ENCODE measurements at regions not wholly inside any gene's neighbourhood (a gene's known extent, or its start where the extent isn't known, plus 50 kb on each side); places are given as distances from the start of the nearest gene placed in this dataset.

- TF ChIP-seq CTCF (IDR thresholded peaks at IDR 0.05; ENCODE audit: low read depth, low read length, missing control alignments): no peak
- no peak for DNase-seq (ENCODE audit: low read depth)
These were observed 609.2 kb downstream of the SPOCK3 start for GRCh38 chr4:166625018-166625637.

GRCh38 chr4:166628454-166628853, 605.8 kb downstream of the SPOCK3 start:
- DNase-seq (ENCODE audit: low read depth): no peak
- in situ Hi-C loops (cut with HindIII; ENCODE audit: low sequenced_read_pairs): no loop called here
- no peak overlapping the region for H3K4me3 ChIP-seq (ENCODE audit: low read depth, low read length)
- TF ChIP-seq CTCF (IDR thresholded peaks at IDR 0.05; ENCODE audit: low read depth, low read length, missing control alignments): no peak

More at GRCh38 chr4:166625018-166625637, 609.2 kb downstream of the SPOCK3 start:
- H3K4me3 ChIP-seq (ENCODE audit: low read depth, low read length): no peak overlapping the region
- in situ Hi-C loops (cut with HindIII; ENCODE audit: low sequenced_read_pairs): no loop called here

- no peak overlapping the region for H3K4me3 ChIP-seq (ENCODE audit: low read depth, low read length)
- DNase-seq (ENCODE audit: low read depth): no peak
- no peak for TF ChIP-seq CTCF (IDR thresholded peaks at IDR 0.05; ENCODE audit: low read depth, low read length, missing control alignments)
- in situ Hi-C loops (cut with HindIII; ENCODE audit: low sequenced_read_pairs): no loop called here
These were observed 598.9 kb downstream of the SPOCK3 start for GRCh38 chr4:166635367-166635766.

GRCh38 chr4:166637816-166638215, 596.5 kb downstream of the SPOCK3 start:
- in situ Hi-C loops (cut with HindIII; ENCODE audit: low sequenced_read_pairs): no loop called here
- DNase-seq (ENCODE audit: low read depth): no peak
- TF ChIP-seq CTCF (IDR thresholded peaks at IDR 0.05; ENCODE audit: low read depth, low read length, missing control alignments): no peak
- no peak overlapping the region for H3K4me3 ChIP-seq (ENCODE audit: low read depth, low read length)

- no peak overlapping the region for H3K4me3 ChIP-seq (ENCODE audit: low read depth, low read length)
- TF ChIP-seq CTCF (IDR thresholded peaks at IDR 0.05; ENCODE audit: low read depth, low read length, missing control alignments): no peak
- DNase-seq (ENCODE audit: low read depth): no peak
- in situ Hi-C loops (cut with HindIII; ENCODE audit: low sequenced_read_pairs): no loop called here
These were observed 579.1 kb downstream of the SPOCK3 start for GRCh38 chr4:166655231-166655630.

GRCh38 chr4:166655705-166656104, 578.6 kb downstream of the SPOCK3 start:
- DNase-seq (ENCODE audit: low read depth): no peak
- in situ Hi-C loops (cut with HindIII; ENCODE audit: low sequenced_read_pairs): no loop called here
- no peak overlapping the region for H3K4me3 ChIP-seq (ENCODE audit: low read depth, low read length)
- no peak for TF ChIP-seq CTCF (IDR thresholded peaks at IDR 0.05; ENCODE audit: low read depth, low read length, missing control alignments)

All from astrocyte of the cerebellum (primary cell).